PC-9 (cell line): ENCODE measurements at regions not wholly inside any gene's neighbourhood (a gene's known extent, or its start where the extent isn't known, plus 50 kb on each side); places are given as distances from the start of the nearest gene placed in this dataset.

Source experiments
- BruUV-seq: library from RNA; stranded (reverse); fragments of 400-500 nt; replicated peaks from 2 replicates; lab custom pipeline; 2021; lab: Mats Ljungman, UMichigan
- CTCF ChIA-PET: fragments of 300-600 bp; sonication (Branson Sonifier 250); formaldehyde crosslinking; loops from one replicate; lab custom pipeline; 2022; ENCODE audit warnings: antibody characterized with exemption; lab: Charles Lee
- POLR2A ChIA-PET: fragments of 300-600 bp; sonication (Branson Sonifier 250); formaldehyde crosslinking; loops from one replicate; lab custom pipeline; 2022; ENCODE audit warnings: antibody characterized with exemption; ENCODE audit not compliant: unreplicated experiment; lab: Charles Lee
- DNase-seq, 2 experiments: peaks; one replicate each; pipeline versions ENCODE4 v3.0.0 to v3.0.0-alpha.2; 2015 to 2022; ENCODE audit warnings: mixed read lengths in 1 of 2
- H2AFZ ChIP-seq: fragments of 200-600 bp; sonication (generic); 2 replicates; pipeline ENCODE4 v1.8.1; 2017; ENCODE audit warnings: antibody characterized with exemption
- H3F3A ChIP-seq: fragments of 200-600 bp; sonication (generic); 2 replicates; pipeline ENCODE4 v1.8.1; 2017; ENCODE audit warnings: antibody characterized with exemption, mild to moderate bottlenecking, low read depth; ENCODE audit not compliant: insufficient read depth
- H3K27ac ChIP-seq: fragments of 200-600 bp; sonication (generic); 2 replicates; pipeline ENCODE4 v1.6.1; 2016; ENCODE audit warnings: mixed run types
- H3K27me3 ChIP-seq: fragments of 200-600 bp; sonication (generic); 2 replicates; pipeline ENCODE4 v1.6.1; 2016; ENCODE audit warnings: low read depth, mixed run types; ENCODE audit not compliant: insufficient read depth
- H3K36me3 ChIP-seq: fragments of 200-600 bp; sonication (generic); 2 replicates; pipeline ENCODE4 v1.6.1; 2016; ENCODE audit warnings: low read depth, mixed run types
- H3K4me1 ChIP-seq: fragments of 200-600 bp; sonication (generic); replicated peaks from 2 replicates; pipeline ENCODE4 v1.6.1; 2016; ENCODE audit warnings: mixed run types; ENCODE audit not compliant: insufficient read depth
- H3K4me2 ChIP-seq: fragments of 200-600 bp; sonication (generic); 2 replicates; pipeline ENCODE4 v1.6.1; 2017; ENCODE audit warnings: mixed run types
- H3K4me3 ChIP-seq: fragments of 200-600 bp; sonication (generic); 2 replicates; pipeline ENCODE4 v1.6.1; 2016; ENCODE audit warnings: mixed run types
- H3K79me2 ChIP-seq: fragments of 200-600 bp; sonication (generic); 2 replicates; pipeline ENCODE4 v1.6.1; 2017; ENCODE audit warnings: low read depth, mixed run types
- H3K9me2 ChIP-seq: fragments of 200-600 bp; sonication (generic); 2 replicates; pipeline ENCODE4 v1.8.1; 2017; ENCODE audit warnings: mild to moderate bottlenecking; ENCODE audit not compliant: insufficient read depth
- H3K9me3 ChIP-seq: fragments of 200-600 bp; sonication (generic); 2 replicates; pipeline ENCODE4 v1.8.1; 2016; ENCODE audit warnings: low read depth; ENCODE audit not compliant: insufficient read depth
- H4K20me1 ChIP-seq: fragments of 200-600 bp; sonication (generic); 2 replicates; pipeline ENCODE4 v1.8.1; 2017; ENCODE audit not compliant: insufficient read depth
- EZH2 ChIP-seq: fragments of 200-600 bp; sonication (generic); IDR thresholded peaks from 2 replicates; pipeline ENCODE4 v1.8.0; 2017; ENCODE audit warnings: antibody characterized with exemption, low read depth
- intact Hi-C: fragments of 100-400 bp; cut with micrococcal nuclease; formaldehyde crosslinking; loops from one replicate; pipeline ENCODE4 v1.10.0; 2022; ENCODE audit not compliant: unreplicated experiment
- TF ChIP-seq, protein P1 (sequence below): fragments of 200-600 bp; sonication (generic); conservative IDR thresholded peaks from 2 replicates; pipeline ENCODE4 v1.6.1; 2017; ENCODE audit warnings: mixed run types, antibody characterized with exemption, mild to moderate bottlenecking, moderate library complexity

DNA sequence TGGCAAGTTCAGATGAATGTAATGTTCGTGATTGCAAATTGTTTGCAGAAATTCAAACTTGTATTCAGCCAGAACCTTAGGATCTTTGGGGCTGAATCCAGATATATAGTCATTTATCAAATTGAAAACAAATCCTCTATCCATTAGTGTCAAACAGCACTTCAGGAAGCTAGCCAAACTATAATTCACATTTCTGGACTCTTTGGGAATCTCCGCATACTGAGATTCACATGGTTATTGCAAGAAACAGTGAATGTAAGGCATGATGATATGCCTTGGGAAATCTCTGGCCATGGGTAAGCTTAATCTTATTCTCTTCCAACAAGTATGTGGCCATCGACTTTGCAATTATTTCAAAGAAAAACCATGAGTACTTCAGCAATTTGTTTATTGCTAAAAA lies 98.5 kb downstream of the KLHL28 start:
- ChIA-PET POLR2A (no interaction called here), CTCF (no interaction called here)
- Histone ChIP-seq H3K4me1 (no peaks in the 10 kb centered on the region), H3K9me3 (no peaks in the 10 kb centered on the region), H2AFZ (no peak overlapping the region), H3F3A (no peaks in the 10 kb centered on the region), H3K79me2 (no peaks in the 10 kb centered on the region), H3K4me2 (no peak overlapping the region), H3K4me3 (no peak overlapping the region), H4K20me1 (no peaks in the 10 kb centered on the region), H3K9me2 (no peaks in the 10 kb centered on the region), H3K27ac (no peak overlapping the region), H3K36me3 (no peaks in the 10 kb centered on the region), H3K27me3 (peaks cover 27% of the 10 kb centered on the region; the same call in 1 of the 2 replicates)
- BruUV-seq = no TSS peak
- no peak for DNase-seq
- intact Hi-C loops = no loop called here
- TF ChIP-seq, protein P1, sequence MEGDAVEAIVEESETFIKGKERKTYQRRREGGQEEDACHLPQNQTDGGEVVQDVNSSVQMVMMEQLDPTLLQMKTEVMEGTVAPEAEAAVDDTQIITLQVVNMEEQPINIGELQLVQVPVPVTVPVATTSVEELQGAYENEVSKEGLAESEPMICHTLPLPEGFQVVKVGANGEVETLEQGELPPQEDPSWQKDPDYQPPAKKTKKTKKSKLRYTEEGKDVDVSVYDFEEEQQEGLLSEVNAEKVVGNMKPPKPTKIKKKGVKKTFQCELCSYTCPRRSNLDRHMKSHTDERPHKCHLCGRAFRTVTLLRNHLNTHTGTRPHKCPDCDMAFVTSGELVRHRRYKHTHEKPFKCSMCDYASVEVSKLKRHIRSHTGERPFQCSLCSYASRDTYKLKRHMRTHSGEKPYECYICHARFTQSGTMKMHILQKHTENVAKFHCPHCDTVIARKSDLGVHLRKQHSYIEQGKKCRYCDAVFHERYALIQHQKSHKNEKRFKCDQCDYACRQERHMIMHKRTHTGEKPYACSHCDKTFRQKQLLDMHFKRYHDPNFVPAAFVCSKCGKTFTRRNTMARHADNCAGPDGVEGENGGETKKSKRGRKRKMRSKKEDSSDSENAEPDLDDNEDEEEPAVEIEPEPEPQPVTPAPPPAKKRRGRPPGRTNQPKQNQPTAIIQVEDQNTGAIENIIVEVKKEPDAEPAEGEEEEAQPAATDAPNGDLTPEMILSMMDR = no peak
- TF ChIP-seq EZH2 = no peak

GRCh38 chr14:44854114-44854513 lies 107.6 kb downstream of the KLHL28 start:
- Histone ChIP-seq H3K9me3 (no peaks in the 10 kb centered on the region), H3K27me3 (0 out of 2 replicates have a peak, but pooled peaks cover 7% of the 10 kb centered on the region), H2AFZ (no peak overlapping the region), H3K36me3 (no peaks in the 10 kb centered on the region), H3K27ac (no peak overlapping the region), H3K4me1 (no peaks in the 10 kb centered on the region), H3K4me3 (no peak overlapping the region), H3K9me2 (no peaks in the 10 kb centered on the region), H3K4me2 (no peak overlapping the region), H3F3A (no peaks in the 10 kb centered on the region), H4K20me1 (no peaks in the 10 kb centered on the region), H3K79me2 (no peaks in the 10 kb centered on the region)
- DNase-seq = no peak
- CTCF ChIA-PET = interaction anchor here (0.6 to 0.7 kb wide), 2 partner anchors 55 to 1318 kb away, joined by 3 read pairs; no protein-coding TSS in a partner anchor
- BruUV-seq = no TSS peak
- intact Hi-C loops = no loop called here
- POLR2A ChIA-PET = no interaction called here
- TF ChIP-seq, protein P1 = no peak
- TF ChIP-seq EZH2 = no peak

GRCh38 chr14:44847526-44848309 lies 114.0 kb downstream of the KLHL28 start:
- ChIA-PET POLR2A (no interaction called here), CTCF (no interaction called here)
- Histone ChIP-seq H3K4me1 (no peaks in the 10 kb centered on the region), H3K27ac (no peak overlapping the region), H3F3A (no peaks in the 10 kb centered on the region), H2AFZ (no peak overlapping the region), H3K4me2 (no peak overlapping the region), H3K9me3 (no peaks in the 10 kb centered on the region), H3K27me3 (no peaks in the 10 kb centered on the region), H4K20me1 (no peaks in the 10 kb centered on the region), H3K79me2 (no peaks in the 10 kb centered on the region), H3K36me3 (no peaks in the 10 kb centered on the region), H3K9me2 (no peaks in the 10 kb centered on the region), H3K4me3 (no peak overlapping the region)
- no TSS peak for BruUV-seq
- no peak for DNase-seq
- TF ChIP-seq, protein P1 = no peak
- TF ChIP-seq EZH2 = no peak
- intact Hi-C loops = no loop called here
